Fibroblast of lung (primary cell): ENCODE measurements at regions not wholly inside any gene's neighbourhood (a gene's known extent, or its start where the extent isn't known, plus 50 kb on each side); places are given as distances from the start of the nearest gene placed in this dataset.

Experiments
- DNase-seq, 2 donors: peaks; one replicate each; pipeline versions ENCODE4 v3.0.0 to v3.0.0-alpha.2; 2010; ENCODE audit warnings: low read depth in 2 of 2
- H2AFZ ChIP-seq: 2 replicates; pipeline ENCODE4 v1.5.1; 2012; ENCODE audit warnings: low read length, control low read depth, inconsistent platforms
- H3K27ac ChIP-seq: 2 replicates; pipeline ENCODE4 v1.5.1; 2011; ENCODE audit warnings: low read length, control low read depth; ENCODE audit not compliant: insufficient read depth
- H3K27me3 ChIP-seq: 2 replicates; pipeline ENCODE4 v1.5.1; 2011; ENCODE audit warnings: mild to moderate bottlenecking, low read length; ENCODE audit not compliant: control insufficient read depth, insufficient read depth
- H3K36me3 ChIP-seq: 2 replicates; pipeline ENCODE4 v1.5.1; 2011; ENCODE audit warnings: low read length; ENCODE audit not compliant: control insufficient read depth, insufficient read depth
- H3K4me1 ChIP-seq: 2 replicates; pipeline ENCODE4 v1.5.1; 2011; ENCODE audit warnings: low read length; ENCODE audit not compliant: control insufficient read depth, insufficient read depth; ENCODE audit errors: extremely low read depth
- H3K4me2 ChIP-seq: 2 replicates; pipeline ENCODE4 v1.5.1; 2011; ENCODE audit warnings: low read length, control low read depth; ENCODE audit not compliant: insufficient read depth; ENCODE audit errors: extremely low read depth
- H3K4me3 ChIP-seq, 4 experiments: fragments of 200-600 bp in 1 of 4; sonication (generic) in 1 of 4; replicated peaks in 1 of 4; 2 replicates each; pipeline ENCODE4 v1.5.1; 2011 to 2016; ENCODE audit warnings: low read length in 4 of 4, low read depth in 3 of 4, mild to moderate bottlenecking in 3 of 4, control low read depth in 2 of 4, inconsistent platforms in 1 of 4, mixed read lengths in 1 of 4; ENCODE audit not compliant: insufficient read depth in 1 of 4; ENCODE audit errors: control extremely low read depth in 1 of 4
- H3K79me2 ChIP-seq: 2 replicates; pipeline ENCODE4 v1.5.1; 2012; ENCODE audit warnings: mild to moderate bottlenecking, low read length, inconsistent platforms; ENCODE audit not compliant: control insufficient read depth, insufficient read depth
- H3K9ac ChIP-seq: 2 replicates; pipeline ENCODE4 v1.5.1; 2011; ENCODE audit warnings: mild to moderate bottlenecking, low read length, control low read depth; ENCODE audit not compliant: insufficient read depth
- H3K9me3 ChIP-seq: 2 replicates; pipeline ENCODE4 v1.5.1; 2012; ENCODE audit warnings: low read depth, low read length; ENCODE audit not compliant: control insufficient read depth, insufficient read depth
- H4K20me1 ChIP-seq: 2 replicates; pipeline ENCODE4 v1.5.1; 2011; ENCODE audit warnings: low read length; ENCODE audit not compliant: control insufficient read depth, insufficient read depth; ENCODE audit errors: extremely low read depth
- EZH2 ChIP-seq: IDR thresholded peaks from 2 replicates; pipeline ENCODE4 v1.5.1; 2012; ENCODE audit warnings: low read length, control low read depth, mild to moderate bottlenecking; ENCODE audit errors: missing control alignments
- TF ChIP-seq, protein P1 (sequence below), 2 donors: IDR thresholded peaks in 1 of 2; conservative IDR thresholded peaks in 1 of 2; 1 replicate in 1 of 2; 2 replicates in 1 of 2; pipeline ENCODE4 v1.5.1; 2011 to 2012; ENCODE audit warnings: low read length in 2 of 2, control low read depth in 1 of 2, inconsistent platforms in 1 of 2, low read depth in 1 of 2, mild to moderate bottlenecking in 1 of 2

- no peaks in the 10 kb centered on the region for H3K9me3 ChIP-seq
- TF ChIP-seq, protein P1, sequence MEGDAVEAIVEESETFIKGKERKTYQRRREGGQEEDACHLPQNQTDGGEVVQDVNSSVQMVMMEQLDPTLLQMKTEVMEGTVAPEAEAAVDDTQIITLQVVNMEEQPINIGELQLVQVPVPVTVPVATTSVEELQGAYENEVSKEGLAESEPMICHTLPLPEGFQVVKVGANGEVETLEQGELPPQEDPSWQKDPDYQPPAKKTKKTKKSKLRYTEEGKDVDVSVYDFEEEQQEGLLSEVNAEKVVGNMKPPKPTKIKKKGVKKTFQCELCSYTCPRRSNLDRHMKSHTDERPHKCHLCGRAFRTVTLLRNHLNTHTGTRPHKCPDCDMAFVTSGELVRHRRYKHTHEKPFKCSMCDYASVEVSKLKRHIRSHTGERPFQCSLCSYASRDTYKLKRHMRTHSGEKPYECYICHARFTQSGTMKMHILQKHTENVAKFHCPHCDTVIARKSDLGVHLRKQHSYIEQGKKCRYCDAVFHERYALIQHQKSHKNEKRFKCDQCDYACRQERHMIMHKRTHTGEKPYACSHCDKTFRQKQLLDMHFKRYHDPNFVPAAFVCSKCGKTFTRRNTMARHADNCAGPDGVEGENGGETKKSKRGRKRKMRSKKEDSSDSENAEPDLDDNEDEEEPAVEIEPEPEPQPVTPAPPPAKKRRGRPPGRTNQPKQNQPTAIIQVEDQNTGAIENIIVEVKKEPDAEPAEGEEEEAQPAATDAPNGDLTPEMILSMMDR (conservative IDR thresholded peaks at IDR 0.05 in 1 of 2, IDR thresholded peaks at IDR 0.05 in 1 of 2; ENCODE audit: low read depth in 1 of 2, low read length in 2 of 2): no peak
- TF ChIP-seq EZH2: no peak
Measured at GRCh38 chr3:46100812-46101211, 73.5 kb upstream of the XCR1 start.

DNA sequence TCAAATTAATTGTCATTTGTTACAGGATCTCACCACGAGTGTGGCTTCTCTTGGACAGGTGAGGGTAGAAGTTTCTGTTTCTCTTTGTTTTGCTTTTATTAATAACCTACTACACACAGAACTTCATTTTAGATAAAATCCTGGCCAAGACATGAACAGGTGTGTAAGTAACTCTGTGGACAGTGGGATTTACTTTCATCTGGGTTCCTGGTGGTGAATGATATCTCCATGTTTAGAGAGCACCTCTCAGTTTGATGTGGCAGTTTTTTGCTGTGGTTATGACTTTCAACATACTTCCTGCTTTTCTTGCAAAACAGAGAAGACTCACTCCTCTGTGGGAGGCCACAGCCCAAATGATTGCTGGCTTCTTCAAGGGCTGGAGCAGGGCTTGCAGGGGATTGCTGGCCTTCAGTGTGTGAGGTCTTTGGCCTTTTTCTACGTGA lies 71.1 kb upstream of the XCR1 start:
- Histone ChIP-seq H3K4me1 (peaks cover 19% of the 10 kb centered on the region), H4K20me1 (no peaks in the 10 kb centered on the region), H3K36me3 (no peaks in the 10 kb centered on the region), H2AFZ (no peak overlapping the region), H3K27me3 (no peaks in the 10 kb centered on the region), H3K4me2 (no peak overlapping the region), H3K27ac (peak overlapping the region; percentile 93), H3K9ac (peak overlapping the region; percentile 57), H3K9me3 (no peaks in the 10 kb centered on the region), H3K79me2 (no peaks in the 10 kb centered on the region), H3K4me3 (no peak overlapping the region)
- TF ChIP-seq, protein P1 (conservative IDR thresholded peaks at IDR 0.05 in 1 of 2, IDR thresholded peaks at IDR 0.05 in 1 of 2; ENCODE audit: low read depth in 1 of 2, low read length in 2 of 2): no peak
- no peak for TF ChIP-seq EZH2
- peak; percentile 43 to 72 for DNase-seq

More at GRCh38 chr3:46100812-46101211, 73.5 kb upstream of the XCR1 start:
- Histone ChIP-seq H3K4me1 (peaks cover 19% of the 10 kb centered on the region), H4K20me1 (no peaks in the 10 kb centered on the region), H3K27ac (no peak overlapping the region), H3K27me3 (no peaks in the 10 kb centered on the region), H3K36me3 (no peaks in the 10 kb centered on the region), H3K9ac (no peak overlapping the region), H3K4me2 (no peak overlapping the region), H2AFZ (no peak overlapping the region), H3K4me3 (no peak overlapping the region), H3K79me2 (no peaks in the 10 kb centered on the region)
- no peak for DNase-seq

GRCh38 chr3:46097691-46098241 lies 70.5 kb upstream of the XCR1 start:
- no peak overlapping the region for H3K4me3 ChIP-seq
- peak in 1 of 2 donors; percentile 87 for DNase-seq
- no peaks in the 10 kb centered on the region for H3K9me3 ChIP-seq
- H3K27me3 ChIP-seq: no peaks in the 10 kb centered on the region
- no peaks in the 10 kb centered on the region for H4K20me1 ChIP-seq
- peak overlapping the region; percentile 57 for H3K9ac ChIP-seq
- H2AFZ ChIP-seq: no peak overlapping the region
- TF ChIP-seq EZH2: no peak
- TF ChIP-seq, protein P1 (conservative IDR thresholded peaks at IDR 0.05 in 1 of 2, IDR thresholded peaks at IDR 0.05 in 1 of 2; ENCODE audit: low read depth in 1 of 2, low read length in 2 of 2): no peak
- peaks cover 19% of the 10 kb centered on the region for H3K4me1 ChIP-seq
- H3K27ac ChIP-seq: peak overlapping the region; percentile 93
- H3K36me3 ChIP-seq: no peaks in the 10 kb centered on the region
- H3K79me2 ChIP-seq: no peaks in the 10 kb centered on the region
- no peak overlapping the region for H3K4me2 ChIP-seq
